ENCODE measurements at regions not wholly inside any gene's neighbourhood (a gene's known extent, or its start where the extent isn't known, plus 50 kb on each side); places are given as distances from the start of the nearest gene placed in this dataset.

GRCh38 chr6:95216555-95216954, 360.8 kb upstream of the MANEA start:
- TF ChIP-seq, protein P1, sequence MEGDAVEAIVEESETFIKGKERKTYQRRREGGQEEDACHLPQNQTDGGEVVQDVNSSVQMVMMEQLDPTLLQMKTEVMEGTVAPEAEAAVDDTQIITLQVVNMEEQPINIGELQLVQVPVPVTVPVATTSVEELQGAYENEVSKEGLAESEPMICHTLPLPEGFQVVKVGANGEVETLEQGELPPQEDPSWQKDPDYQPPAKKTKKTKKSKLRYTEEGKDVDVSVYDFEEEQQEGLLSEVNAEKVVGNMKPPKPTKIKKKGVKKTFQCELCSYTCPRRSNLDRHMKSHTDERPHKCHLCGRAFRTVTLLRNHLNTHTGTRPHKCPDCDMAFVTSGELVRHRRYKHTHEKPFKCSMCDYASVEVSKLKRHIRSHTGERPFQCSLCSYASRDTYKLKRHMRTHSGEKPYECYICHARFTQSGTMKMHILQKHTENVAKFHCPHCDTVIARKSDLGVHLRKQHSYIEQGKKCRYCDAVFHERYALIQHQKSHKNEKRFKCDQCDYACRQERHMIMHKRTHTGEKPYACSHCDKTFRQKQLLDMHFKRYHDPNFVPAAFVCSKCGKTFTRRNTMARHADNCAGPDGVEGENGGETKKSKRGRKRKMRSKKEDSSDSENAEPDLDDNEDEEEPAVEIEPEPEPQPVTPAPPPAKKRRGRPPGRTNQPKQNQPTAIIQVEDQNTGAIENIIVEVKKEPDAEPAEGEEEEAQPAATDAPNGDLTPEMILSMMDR (IDR thresholded peaks at IDR 0.05; ENCODE audit: low read depth, low read length), result no peak
- no peak for TF ChIP-seq POLR2A (IDR thresholded peaks at IDR 0.05; ENCODE audit: extremely low read depth, insufficient read length)
- no peak for TF ChIP-seq MAX (IDR thresholded peaks at IDR 0.05; ENCODE audit: low read depth, low read length)

Data from NB4 (cell line).